ENCODE measurements at regions not wholly inside any gene's neighbourhood (a gene's known extent, or its start where the extent isn't known, plus 50 kb on each side); places are given as distances from the start of the nearest gene placed in this dataset.

DNA sequence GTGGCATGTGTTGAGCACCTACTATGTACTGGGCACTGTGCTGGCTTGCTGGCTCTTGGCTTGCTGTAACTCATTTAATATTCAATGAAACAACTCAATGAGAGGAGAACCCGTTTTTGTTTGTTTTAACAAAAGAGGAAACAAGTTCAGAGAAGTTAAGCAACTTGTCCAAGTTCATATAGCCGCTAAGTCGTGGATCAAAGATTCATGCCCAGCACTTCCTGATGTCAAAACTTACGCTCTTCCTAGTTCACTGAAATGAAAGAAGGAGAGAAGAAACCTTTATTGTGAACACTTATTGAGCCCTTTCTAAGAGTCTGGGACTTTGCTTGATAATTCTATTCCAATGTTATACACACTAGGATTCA lies 475.9 kb downstream of the PTPRU start:
- Histone ChIP-seq H3K36me3 (no peaks in the 10 kb centered on the region), H3K4me3 (ENCODE audit: low read depth in 1 of 2, low read length in 1 of 2) (no peak overlapping the region), H3K27me3 (peaks cover 15% of the 10 kb centered on the region), H3K9me3 (no peaks in the 10 kb centered on the region), H3K27ac (no peak overlapping the region), H3K4me1 (ENCODE audit: control insufficient read depth in 1 of 2, insufficient read depth in 1 of 2, low read depth in 1 of 2, low read length in 1 of 2) (no peaks in the 10 kb centered on the region)
- TF ChIP-seq, protein P1, sequence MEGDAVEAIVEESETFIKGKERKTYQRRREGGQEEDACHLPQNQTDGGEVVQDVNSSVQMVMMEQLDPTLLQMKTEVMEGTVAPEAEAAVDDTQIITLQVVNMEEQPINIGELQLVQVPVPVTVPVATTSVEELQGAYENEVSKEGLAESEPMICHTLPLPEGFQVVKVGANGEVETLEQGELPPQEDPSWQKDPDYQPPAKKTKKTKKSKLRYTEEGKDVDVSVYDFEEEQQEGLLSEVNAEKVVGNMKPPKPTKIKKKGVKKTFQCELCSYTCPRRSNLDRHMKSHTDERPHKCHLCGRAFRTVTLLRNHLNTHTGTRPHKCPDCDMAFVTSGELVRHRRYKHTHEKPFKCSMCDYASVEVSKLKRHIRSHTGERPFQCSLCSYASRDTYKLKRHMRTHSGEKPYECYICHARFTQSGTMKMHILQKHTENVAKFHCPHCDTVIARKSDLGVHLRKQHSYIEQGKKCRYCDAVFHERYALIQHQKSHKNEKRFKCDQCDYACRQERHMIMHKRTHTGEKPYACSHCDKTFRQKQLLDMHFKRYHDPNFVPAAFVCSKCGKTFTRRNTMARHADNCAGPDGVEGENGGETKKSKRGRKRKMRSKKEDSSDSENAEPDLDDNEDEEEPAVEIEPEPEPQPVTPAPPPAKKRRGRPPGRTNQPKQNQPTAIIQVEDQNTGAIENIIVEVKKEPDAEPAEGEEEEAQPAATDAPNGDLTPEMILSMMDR (IDR thresholded peaks at IDR 0.05): no peak

DNA sequence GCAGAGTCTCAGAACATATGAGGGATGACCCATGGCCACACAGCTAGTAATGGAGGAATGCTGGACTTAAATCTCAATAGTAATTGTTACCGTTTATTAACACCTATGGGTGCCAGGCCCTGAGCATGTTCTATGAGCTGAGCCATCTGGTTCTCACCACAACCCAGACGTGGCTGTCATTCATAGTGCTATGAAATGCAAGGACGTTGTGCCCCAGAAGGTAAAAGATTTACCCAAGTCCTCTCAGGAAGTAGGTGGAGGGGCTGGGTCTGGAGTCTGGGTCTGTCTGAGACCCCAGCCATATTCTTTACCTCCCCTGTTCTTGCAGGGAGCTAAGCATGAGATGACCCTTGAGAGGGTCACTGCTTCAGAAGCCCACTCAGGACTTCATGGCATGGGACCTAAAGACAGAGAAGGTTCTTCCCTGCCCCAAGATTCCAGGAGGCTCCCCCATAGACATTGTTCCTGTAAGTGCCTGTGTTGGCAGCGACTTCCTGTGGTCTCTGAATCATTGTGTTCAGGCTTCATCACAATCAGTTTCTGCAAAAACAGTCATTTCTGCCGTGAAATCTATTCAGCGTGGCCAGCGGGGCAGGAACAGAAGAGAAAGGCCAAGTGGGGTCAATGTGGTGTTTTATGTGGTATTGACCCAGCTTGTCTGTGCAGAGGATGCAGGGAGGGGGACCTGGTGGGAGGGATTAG lies 475.4 kb downstream of the PTPRU start:
- Histone ChIP-seq H3K4me1 (ENCODE audit: control insufficient read depth in 1 of 2, insufficient read depth in 1 of 2, low read depth in 1 of 2, low read length in 1 of 2) (no peaks in the 10 kb centered on the region), H3K27ac (no peak overlapping the region), H3K36me3 (no peaks in the 10 kb centered on the region), H3K4me3 (ENCODE audit: low read depth in 1 of 2, low read length in 1 of 2) (no peak overlapping the region), H3K9me3 (no peaks in the 10 kb centered on the region), H3K27me3 (peaks cover 20% of the 10 kb centered on the region)
- TF ChIP-seq, protein P1 (IDR thresholded peaks at IDR 0.05): no peak

DNA sequence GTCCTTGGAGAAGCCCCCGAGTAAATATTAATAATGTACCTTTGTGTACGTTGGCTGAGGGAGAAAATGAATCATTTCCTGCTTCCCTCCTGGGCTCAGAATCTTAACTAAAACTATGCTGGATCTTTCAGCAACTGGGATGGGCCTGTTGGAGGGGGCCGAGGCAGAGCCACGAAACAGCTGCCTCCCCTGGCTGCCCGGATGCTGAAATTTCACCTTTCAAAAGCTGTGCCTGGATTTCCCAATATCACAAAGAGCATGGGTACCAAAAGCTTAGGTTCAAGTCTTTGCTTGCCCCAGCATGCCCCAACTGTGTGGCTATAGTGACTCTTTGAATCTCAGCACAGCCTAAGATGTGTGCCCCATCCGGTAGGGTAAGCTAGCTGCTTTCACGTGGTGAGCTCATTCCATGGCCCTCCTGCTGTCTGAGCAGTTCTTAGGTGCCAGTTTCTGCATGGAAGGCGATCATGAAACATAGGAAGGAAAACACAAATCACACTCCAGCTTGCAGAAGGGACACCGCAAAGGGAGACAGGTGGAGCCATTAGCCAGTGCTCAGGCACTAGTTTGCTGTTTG lies 473.5 kb downstream of the PTPRU start:
- H3K27me3 ChIP-seq: peaks cover 38% of the 10 kb centered on the region
- H3K27ac ChIP-seq: no peak overlapping the region
- H3K4me1 ChIP-seq (ENCODE audit: control insufficient read depth in 1 of 2, insufficient read depth in 1 of 2, low read depth in 1 of 2, low read length in 1 of 2): no peaks in the 10 kb centered on the region

DNA sequence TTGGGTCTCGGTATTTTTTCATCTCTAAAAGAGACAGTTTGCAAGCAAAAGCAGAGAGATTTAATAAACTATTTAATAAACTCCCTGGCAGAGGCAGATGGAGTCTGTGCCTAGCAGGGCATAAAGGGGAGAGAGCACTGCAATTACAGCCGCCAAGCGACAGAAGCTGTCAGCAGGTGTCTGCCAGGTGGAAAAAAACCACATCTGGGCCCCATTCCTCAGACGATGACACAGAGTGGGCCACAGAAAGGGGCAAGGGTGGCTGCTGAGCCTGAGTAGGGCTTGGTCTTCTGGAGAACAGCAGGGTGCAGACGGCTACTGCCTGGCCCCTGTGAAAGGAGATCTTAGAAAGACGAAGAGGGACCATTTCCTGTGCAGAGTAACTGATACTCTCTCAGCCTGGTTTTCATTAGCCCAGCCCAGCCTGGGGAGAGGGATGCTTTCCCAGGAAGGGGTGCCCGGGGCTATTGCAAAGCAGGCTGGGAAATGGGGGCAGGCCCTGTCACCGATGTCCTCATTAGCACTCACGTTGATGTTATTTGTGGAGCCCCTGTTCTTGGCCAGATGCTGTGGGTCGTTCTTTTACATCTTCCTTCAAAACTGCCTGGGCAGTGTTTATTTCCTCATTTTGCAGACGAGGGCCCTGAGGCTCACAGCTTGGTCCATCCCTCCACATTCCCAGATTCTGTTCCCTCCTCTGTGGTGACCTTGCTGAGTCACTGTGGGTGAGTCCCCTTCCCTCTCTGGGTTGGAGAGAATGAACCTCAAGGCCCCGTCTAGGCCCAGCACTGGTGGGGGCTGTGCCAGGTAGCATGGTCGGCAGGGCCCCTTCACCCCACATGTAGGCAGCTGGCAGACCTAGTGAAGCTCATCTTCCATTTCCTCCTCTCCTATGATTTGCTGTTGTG lies 472.7 kb downstream of the PTPRU start:
- no peaks in the 10 kb centered on the region for H3K36me3 ChIP-seq
- no peaks in the 10 kb centered on the region for H3K9me3 ChIP-seq
- H3K4me3 ChIP-seq (ENCODE audit: low read depth in 1 of 2, low read length in 1 of 2): no peak overlapping the region
- H3K27ac ChIP-seq: no peak overlapping the region
- TF ChIP-seq, protein P1 (IDR thresholded peaks at IDR 0.05): no peak
- H3K4me1 ChIP-seq (ENCODE audit: control insufficient read depth in 1 of 2, insufficient read depth in 1 of 2, low read depth in 1 of 2, low read length in 1 of 2): no peaks in the 10 kb centered on the region
- peaks cover 45% of the 10 kb centered on the region for H3K27me3 ChIP-seq

More for the DNA sequence above, 473.5 kb downstream of the PTPRU start:
- TF ChIP-seq, protein P1 (IDR thresholded peaks at IDR 0.05): no peak
- Histone ChIP-seq H3K4me3 (ENCODE audit: low read depth in 1 of 2, low read length in 1 of 2) (no peak overlapping the region), H3K9me3 (no peaks in the 10 kb centered on the region), H3K36me3 (no peaks in the 10 kb centered on the region)

DNA sequence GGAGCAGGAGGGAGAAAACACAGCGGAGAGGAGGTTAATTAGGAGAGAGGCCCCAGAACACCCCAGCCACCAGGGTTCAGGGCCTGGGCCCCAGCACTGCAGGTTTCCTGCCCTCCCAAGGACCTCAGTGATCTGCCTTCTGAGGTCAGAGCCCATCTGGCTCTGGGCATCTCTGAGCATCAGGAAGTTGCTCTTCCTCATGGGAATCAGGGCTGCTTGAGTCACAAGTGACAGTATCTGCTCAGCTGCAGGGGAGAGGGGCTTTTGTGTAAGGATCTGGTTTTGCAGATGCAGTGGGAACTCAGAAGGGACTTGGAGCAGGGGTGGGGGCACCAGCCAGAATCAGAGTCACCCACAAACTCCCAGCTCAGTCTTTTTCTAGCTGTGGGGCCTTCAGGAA lies 472.1 kb downstream of the PTPRU start:
- H3K27me3 ChIP-seq: peaks cover 45% of the 10 kb centered on the region
- TF ChIP-seq, protein P1 (IDR thresholded peaks at IDR 0.05): no peak
- H3K36me3 ChIP-seq: no peaks in the 10 kb centered on the region
- no peaks in the 10 kb centered on the region for H3K4me1 ChIP-seq (ENCODE audit: control insufficient read depth in 1 of 2, insufficient read depth in 1 of 2, low read depth in 1 of 2, low read length in 1 of 2)
- no peaks in the 10 kb centered on the region for H3K9me3 ChIP-seq
- H3K27ac ChIP-seq: no peak overlapping the region
- H3K4me3 ChIP-seq (ENCODE audit: low read depth in 1 of 2, low read length in 1 of 2): no peak overlapping the region
